ENCODE measurements at regions not wholly inside any gene's neighbourhood (a gene's known extent, or its start where the extent isn't known, plus 50 kb on each side); places are given as distances from the start of the nearest gene placed in this dataset.

DNA sequence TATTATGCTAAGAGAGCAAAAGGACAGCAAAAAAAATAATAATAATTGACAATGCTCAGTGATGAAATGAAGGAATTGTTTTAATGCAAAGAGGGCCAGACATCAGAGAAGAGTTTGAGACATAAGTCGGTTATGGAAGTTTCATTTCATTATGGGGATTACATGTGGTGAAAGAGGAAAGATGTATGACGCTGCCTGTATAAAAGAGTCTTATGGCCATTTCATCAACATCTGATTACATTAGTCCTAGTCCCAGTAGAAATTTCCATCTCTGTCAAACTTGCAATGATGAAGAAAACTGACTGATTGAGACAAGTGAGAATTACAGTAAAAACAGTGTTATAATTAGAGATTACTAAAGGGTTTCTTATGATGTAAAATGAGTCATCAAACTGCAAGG, 900.6 kb upstream of the CDH9 start:
- Histone ChIP-seq H3K27me3 (ENCODE audit: insufficient read depth, poor library complexity, severe bottlenecking) (no peaks in the 10 kb centered on the region), H3K27ac (ENCODE audit: poor library complexity, severe bottlenecking) (no peak overlapping the region), H3K9me3 (ENCODE audit: severe bottlenecking) (no peaks in the 10 kb centered on the region), H3K4me3 (ENCODE audit: severe bottlenecking) (no peak overlapping the region), H3K4me1 (ENCODE audit: insufficient read depth, poor library complexity, severe bottlenecking) (no peaks in the 10 kb centered on the region), H3K36me3 (ENCODE audit: low read depth) (no peaks in the 10 kb centered on the region)
- DNase-seq (ENCODE audit: low spot score) (no peak), ATAC-seq (ENCODE audit: low read depth) (no peak)
- TF ChIP-seq, protein P1, sequence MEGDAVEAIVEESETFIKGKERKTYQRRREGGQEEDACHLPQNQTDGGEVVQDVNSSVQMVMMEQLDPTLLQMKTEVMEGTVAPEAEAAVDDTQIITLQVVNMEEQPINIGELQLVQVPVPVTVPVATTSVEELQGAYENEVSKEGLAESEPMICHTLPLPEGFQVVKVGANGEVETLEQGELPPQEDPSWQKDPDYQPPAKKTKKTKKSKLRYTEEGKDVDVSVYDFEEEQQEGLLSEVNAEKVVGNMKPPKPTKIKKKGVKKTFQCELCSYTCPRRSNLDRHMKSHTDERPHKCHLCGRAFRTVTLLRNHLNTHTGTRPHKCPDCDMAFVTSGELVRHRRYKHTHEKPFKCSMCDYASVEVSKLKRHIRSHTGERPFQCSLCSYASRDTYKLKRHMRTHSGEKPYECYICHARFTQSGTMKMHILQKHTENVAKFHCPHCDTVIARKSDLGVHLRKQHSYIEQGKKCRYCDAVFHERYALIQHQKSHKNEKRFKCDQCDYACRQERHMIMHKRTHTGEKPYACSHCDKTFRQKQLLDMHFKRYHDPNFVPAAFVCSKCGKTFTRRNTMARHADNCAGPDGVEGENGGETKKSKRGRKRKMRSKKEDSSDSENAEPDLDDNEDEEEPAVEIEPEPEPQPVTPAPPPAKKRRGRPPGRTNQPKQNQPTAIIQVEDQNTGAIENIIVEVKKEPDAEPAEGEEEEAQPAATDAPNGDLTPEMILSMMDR (IDR thresholded peaks at IDR 0.05; ENCODE audit: poor library complexity, severe bottlenecking) = no peak

GRCh38 chr5:27928060-27928459, 889.7 kb upstream of the CDH9 start:
- no peak for ATAC-seq (ENCODE audit: low read depth)
- DNase-seq (ENCODE audit: low spot score) = no peak
- TF ChIP-seq, protein P1 (IDR thresholded peaks at IDR 0.05; ENCODE audit: poor library complexity, severe bottlenecking) = no peak
- H3K27ac ChIP-seq (ENCODE audit: poor library complexity, severe bottlenecking) = no peak overlapping the region
- no peaks in the 10 kb centered on the region for H3K9me3 ChIP-seq (ENCODE audit: severe bottlenecking)
- H3K36me3 ChIP-seq (ENCODE audit: low read depth) = no peaks in the 10 kb centered on the region
- H3K27me3 ChIP-seq (ENCODE audit: insufficient read depth, poor library complexity, severe bottlenecking) = no peaks in the 10 kb centered on the region
- no peaks in the 10 kb centered on the region for H3K4me1 ChIP-seq (ENCODE audit: insufficient read depth, poor library complexity, severe bottlenecking)
- H3K4me3 ChIP-seq (ENCODE audit: severe bottlenecking) = no peak overlapping the region

DNA sequence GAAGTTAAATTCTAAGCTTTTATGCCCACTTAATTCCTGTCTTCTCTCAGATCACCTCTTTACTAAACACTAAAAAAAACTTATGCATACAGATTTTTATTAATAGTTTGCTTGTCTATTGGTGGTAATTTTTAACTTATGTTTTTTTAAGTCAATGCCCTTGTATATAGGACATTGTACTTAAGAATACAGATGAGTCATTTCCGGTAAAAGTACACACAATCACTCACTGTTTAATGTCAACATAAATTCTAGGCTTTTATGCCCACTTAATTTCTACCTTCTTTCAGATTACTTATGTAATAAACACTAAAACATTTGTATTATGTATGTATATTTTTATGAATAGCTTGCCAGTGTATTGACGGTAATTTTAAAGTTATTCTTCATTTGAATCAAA, 872.8 kb upstream of the CDH9 start:
- peak overlapping the region; percentile 34 for H3K27ac ChIP-seq (ENCODE audit: poor library complexity, severe bottlenecking)
- ATAC-seq (ENCODE audit: low read depth) = peak; percentile 30; the same call in 1 of the 3 replicates
- TF ChIP-seq, protein P1 (IDR thresholded peaks at IDR 0.05; ENCODE audit: poor library complexity, severe bottlenecking) = no peak
- H3K9me3 ChIP-seq (ENCODE audit: severe bottlenecking) = no peaks in the 10 kb centered on the region
- peaks cover 38% of the 10 kb centered on the region for H3K4me1 ChIP-seq (ENCODE audit: insufficient read depth, poor library complexity, severe bottlenecking)
- H3K27me3 ChIP-seq (ENCODE audit: insufficient read depth, poor library complexity, severe bottlenecking) = no peaks in the 10 kb centered on the region
- no peak for DNase-seq (ENCODE audit: low spot score)
- no peaks in the 10 kb centered on the region for H3K36me3 ChIP-seq (ENCODE audit: low read depth)
- H3K4me3 ChIP-seq (ENCODE audit: severe bottlenecking) = no peak overlapping the region

- Histone ChIP-seq H3K27me3 (ENCODE audit: insufficient read depth, poor library complexity, severe bottlenecking) (no peaks in the 10 kb centered on the region), H3K9me3 (ENCODE audit: severe bottlenecking) (no peaks in the 10 kb centered on the region), H3K36me3 (ENCODE audit: low read depth) (no peaks in the 10 kb centered on the region), H3K4me3 (ENCODE audit: severe bottlenecking) (no peak overlapping the region), H3K27ac (ENCODE audit: poor library complexity, severe bottlenecking) (peak overlapping the region; percentile 90), H3K4me1 (ENCODE audit: insufficient read depth, poor library complexity, severe bottlenecking) (peaks cover 47% of the 10 kb centered on the region)
- TF ChIP-seq, protein P1 (IDR thresholded peaks at IDR 0.05; ENCODE audit: poor library complexity, severe bottlenecking) = no peak
- no peak for ATAC-seq (ENCODE audit: low read depth)
- DNase-seq (ENCODE audit: low spot score) = no peak
These were observed 870.0 kb upstream of the CDH9 start for GRCh38 chr5:27908341-27908740.

- Histone ChIP-seq H3K27ac (ENCODE audit: poor library complexity, severe bottlenecking) (peak overlapping the region; percentile 90), H3K27me3 (ENCODE audit: insufficient read depth, poor library complexity, severe bottlenecking) (no peaks in the 10 kb centered on the region), H3K4me3 (ENCODE audit: severe bottlenecking) (no peak overlapping the region), H3K9me3 (ENCODE audit: severe bottlenecking) (no peaks in the 10 kb centered on the region), H3K36me3 (ENCODE audit: low read depth) (no peaks in the 10 kb centered on the region), H3K4me1 (ENCODE audit: insufficient read depth, poor library complexity, severe bottlenecking) (peaks cover 47% of the 10 kb centered on the region)
- TF ChIP-seq, protein P1 (IDR thresholded peaks at IDR 0.05; ENCODE audit: poor library complexity, severe bottlenecking) = no peak
- peak; percentile 92 for ATAC-seq (ENCODE audit: low read depth)
- DNase-seq (ENCODE audit: low spot score) = no peak
These were observed 868.7 kb upstream of the CDH9 start for GRCh38 chr5:27906931-27907601.
